GM12874 (cell line): ENCODE measurements at regions not wholly inside any gene's neighbourhood (a gene's known extent, or its start where the extent isn't known, plus 50 kb on each side); places are given as distances from the start of the nearest gene placed in this dataset.

Source experiments
- TF ChIP-seq, protein P1 (sequence below): IDR thresholded peaks from 2 replicates; pipeline ENCODE4 v1.5.1; 2011; ENCODE audit warnings: low read depth, mild to moderate bottlenecking, control low read depth, low read length, moderate library complexity; ENCODE audit not compliant: insufficient read depth

DNA sequence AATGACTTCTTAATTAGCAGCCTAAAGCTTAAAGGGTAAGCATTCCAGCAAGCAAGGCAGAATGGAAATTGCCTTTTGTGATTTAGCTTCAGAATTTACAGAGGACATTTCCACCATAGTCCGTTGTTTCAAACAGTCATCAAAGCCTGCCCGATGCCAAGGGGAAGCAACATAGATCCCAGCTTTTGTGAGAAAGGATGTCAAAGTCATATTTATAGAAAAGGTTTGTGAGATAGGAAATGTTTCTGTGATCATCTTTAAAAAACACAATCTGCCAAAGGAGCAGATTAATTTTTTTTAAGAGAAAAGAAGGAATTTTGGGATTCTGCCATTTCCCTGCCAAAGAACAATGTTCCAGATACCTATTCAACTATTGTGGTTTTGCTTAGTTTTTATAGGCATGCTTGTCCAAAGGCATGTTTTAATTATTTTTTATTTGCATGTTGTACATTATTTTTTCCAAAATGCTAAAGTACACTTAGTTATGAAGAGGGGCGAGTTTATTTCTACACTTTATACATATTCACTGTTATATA is 346.9 kb downstream of the ZNF608 start:
- TF ChIP-seq, protein P1, sequence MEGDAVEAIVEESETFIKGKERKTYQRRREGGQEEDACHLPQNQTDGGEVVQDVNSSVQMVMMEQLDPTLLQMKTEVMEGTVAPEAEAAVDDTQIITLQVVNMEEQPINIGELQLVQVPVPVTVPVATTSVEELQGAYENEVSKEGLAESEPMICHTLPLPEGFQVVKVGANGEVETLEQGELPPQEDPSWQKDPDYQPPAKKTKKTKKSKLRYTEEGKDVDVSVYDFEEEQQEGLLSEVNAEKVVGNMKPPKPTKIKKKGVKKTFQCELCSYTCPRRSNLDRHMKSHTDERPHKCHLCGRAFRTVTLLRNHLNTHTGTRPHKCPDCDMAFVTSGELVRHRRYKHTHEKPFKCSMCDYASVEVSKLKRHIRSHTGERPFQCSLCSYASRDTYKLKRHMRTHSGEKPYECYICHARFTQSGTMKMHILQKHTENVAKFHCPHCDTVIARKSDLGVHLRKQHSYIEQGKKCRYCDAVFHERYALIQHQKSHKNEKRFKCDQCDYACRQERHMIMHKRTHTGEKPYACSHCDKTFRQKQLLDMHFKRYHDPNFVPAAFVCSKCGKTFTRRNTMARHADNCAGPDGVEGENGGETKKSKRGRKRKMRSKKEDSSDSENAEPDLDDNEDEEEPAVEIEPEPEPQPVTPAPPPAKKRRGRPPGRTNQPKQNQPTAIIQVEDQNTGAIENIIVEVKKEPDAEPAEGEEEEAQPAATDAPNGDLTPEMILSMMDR = no peak

DNA sequence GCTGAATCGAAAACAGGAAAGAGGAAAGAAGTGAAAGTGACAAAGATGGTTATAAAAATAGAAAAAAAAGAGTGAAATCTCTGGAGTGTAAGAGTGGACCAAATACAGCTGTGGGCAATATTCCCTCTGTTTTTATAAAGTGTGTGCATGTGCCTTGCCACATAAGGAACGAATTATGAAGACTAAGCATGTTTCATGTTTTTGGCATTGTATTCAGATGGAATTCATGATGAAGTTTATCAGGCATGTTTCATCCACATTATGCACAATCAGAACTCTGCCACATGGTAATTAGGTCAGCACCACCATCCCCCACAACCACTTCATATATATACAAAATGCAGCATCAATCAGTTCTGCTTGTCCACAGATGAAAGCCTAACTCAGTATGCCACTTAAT is 348.0 kb downstream of the ZNF608 start:
- TF ChIP-seq, protein P1 = no peak

DNA sequence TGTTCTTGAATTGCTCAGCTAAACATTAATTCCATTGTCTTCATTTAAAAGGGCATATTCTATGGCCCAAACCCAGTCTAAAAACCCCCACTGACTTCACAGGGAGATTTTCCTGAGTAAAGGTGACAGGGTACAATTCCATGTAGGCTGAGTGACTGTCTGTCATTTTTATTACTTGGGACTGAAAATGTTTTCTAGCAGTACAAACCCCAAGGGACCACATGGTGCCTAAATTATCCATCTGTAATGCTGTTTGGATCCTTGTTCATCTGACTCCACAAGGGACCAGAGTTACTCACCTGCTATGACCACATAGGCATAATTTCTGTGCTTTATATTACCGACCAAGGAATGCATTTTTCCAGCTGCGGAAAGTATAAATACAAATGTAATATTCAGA is 349.1 kb downstream of the ZNF608 start:
- TF ChIP-seq, protein P1 = no peak

DNA sequence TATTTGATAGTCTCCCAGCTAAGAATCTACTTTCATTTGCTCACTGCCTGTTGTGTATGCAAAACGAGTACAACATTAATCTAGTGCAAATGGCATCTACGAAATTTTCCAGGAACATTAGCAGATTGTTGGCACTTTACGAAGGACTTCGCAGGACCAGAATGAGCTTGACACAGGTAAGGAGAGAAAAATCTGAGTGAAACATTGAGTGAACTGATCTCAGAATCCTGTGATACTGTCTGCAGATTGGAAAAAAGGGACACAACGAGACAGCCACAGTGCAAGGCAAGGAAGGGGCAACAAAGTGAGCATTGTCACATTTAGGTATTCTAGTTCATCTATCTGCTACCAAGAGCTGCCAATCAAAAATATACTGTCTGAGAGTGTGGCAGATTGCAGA is 350.5 kb downstream of the ZNF608 start:
- TF ChIP-seq, protein P1 = no peak

DNA sequence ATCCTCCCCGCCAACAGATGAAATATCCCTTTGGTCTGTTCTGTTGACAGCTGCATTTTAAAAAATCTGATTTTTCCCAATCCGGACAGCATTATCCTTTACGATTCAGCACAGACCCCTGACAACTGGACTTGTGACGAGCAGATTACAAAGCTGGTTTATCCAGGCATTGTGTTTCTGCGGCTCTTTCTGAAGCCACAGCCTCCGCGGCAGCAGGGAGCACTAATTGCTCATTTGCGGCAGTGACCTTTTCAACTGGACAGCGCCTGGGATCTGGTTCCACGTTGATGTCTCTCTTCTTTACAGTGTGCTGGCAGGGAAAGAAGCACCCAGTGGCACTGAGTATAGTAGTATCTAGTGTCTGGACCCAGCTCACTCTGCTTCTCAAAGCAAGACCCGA is 351.2 kb downstream of the ZNF608 start:
- TF ChIP-seq, protein P1 = no peak

DNA sequence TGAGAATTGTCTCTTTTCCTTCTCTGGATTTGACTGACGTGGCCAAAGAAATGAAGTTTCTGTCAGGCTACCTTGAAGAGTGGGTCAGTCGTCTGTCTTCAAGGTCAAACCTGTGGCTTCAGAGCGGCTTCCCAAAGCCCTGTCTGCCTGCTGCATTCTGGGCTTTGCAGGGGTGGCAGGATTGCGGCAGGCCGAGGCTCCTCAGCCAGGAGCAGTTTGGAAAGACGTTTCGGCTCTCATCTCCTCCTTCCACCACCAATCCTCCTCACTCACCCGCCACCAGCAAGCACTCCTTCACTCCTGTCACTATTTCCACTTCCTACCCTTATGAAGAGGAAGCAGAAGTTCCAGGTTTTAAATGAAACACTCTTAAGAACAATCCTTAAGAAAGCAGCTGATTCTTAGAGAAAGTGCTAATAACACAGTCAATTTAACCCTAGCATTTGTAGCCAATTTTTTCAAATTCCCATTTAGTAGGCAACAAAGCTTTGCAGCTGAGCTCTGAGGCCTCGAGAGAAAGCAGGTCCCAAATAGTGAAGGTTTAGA is 351.7 kb downstream of the ZNF608 start:
- TF ChIP-seq, protein P1 = no peak

DNA sequence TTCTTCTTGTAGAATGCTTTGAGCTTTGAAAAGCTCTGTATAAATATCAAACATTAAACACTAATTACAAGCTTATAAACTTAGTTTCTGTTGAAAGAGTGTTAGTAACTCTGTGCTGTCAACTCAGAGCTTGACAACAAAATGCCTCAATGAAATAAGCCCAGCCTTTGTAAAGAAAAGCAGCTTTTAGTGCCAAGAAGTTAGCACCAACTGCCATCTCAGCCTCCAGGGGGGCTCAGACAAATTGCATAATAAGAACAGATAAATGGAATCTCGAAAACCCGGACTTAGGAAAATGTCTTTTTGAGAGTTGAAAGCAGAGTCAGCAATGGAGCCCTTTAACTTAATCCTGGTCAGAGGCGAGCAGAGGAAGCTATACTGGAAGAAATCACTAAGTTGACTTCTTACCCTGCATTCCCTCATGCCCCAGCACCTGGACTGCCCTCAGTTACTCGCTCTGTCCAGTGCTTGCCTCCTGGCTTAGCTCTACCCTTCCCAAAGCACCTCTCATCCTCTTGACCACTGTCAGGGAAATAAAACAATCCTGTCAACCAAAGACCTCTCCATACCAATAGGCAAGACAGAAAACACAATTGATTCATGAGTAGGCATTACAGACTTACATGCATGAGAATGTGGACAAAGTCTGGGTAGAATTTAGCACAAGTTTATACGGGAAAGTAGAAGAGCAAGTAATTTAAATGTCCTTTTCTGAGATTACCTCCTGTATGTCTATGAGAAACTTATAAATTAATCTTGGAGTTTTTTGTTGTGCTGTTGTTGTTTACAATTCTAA is 352.7 kb downstream of the ZNF608 start:
- TF ChIP-seq, protein P1 = no peak
